HG03159 (cell line): ENCODE measurements at regions not wholly inside any gene's neighbourhood (a gene's known extent, or its start where the extent isn't known, plus 50 kb on each side); places are given as distances from the start of the nearest gene placed in this dataset.

ENCODE experiments used
- ATAC-seq: cut with Tn5 transposase; IDR thresholded peaks from one replicate; pipeline ENCODE4 v1.9.1; 2021; ENCODE audit warnings: mild to moderate bottlenecking, moderate library complexity; ENCODE audit not compliant: unreplicated experiment

DNA sequence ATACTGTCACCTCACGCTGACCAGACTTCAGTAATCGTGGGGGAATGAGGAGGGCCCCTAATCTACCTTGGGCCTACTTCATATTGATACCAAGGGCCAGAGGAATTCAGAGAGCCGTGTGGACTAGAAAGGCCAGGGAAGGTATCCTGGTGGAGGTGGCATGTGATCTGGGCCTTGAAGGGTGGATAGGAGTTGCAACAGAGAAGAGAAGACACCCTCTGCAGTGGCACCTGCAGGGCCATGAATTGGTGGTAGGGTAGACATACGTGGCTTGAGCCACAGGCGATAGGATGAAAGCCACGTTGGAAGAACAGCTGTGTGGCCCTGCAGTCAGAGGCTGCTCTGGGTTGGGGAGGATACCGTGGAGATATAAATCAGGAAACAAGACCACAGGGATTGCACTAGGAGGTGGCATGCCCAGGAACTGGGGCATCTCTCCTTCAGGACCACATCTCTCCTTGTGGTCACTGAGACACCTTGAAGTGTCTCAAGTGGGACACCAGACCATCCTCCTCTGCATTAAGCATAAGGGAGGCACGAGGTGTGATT, 141.4 kb downstream of the CYP26B1 start:
- ATAC-seq, result no peak

DNA sequence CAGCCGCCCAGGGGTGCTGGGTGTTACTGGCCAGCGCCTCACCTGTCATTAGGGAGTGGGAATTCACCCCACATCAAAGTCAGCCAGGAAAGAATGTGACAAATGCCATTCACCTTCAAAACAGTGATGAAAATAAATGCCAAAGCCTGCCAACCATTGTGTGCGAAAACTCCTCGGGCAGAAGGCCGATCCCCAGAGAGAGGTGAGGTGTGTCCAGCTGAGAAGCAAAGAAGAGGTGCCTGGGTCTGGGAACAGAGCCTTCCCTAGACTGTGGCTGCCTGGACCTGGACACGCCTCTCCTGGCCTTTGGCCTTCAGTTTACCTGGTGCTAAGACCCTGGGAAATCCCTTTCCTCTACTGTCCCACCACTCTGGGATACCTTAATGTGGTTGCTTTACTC, 142.7 kb downstream of the CYP26B1 start:
- no peak for ATAC-seq

DNA sequence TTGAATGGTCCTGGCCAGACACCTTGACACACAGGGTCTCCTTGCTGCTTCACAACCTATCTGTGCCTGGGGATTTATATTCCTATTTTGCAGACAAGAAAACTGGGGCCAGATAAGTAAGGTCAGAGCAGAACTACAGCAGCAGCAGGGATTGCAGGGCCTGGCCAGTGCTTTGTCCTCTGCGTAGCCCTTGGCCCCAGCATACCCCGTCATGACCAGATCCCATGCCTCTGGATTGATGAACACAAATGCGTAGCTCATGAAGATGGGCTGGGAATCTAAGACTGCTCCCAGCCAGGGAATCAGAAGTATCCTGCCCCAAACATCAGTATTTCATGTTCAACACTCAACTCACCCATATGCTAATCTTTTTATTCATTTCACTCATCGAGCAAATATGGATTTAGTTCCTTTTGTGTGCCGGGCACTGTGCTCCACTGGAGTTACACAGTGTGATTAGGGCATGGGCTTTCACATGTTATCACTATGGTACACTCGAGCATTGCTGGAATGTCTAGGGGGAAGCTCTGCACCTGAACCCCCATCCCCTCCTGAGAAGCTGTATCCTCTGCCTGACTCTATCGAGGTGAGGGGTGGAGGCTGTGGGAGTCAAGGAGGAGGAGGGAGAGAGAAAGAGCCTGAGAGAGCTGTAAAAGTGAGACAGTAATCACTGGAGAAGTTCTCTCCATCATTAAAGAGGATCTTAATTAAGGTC, 143.3 kb downstream of the CYP26B1 start:
- ATAC-seq, result no peak

DNA sequence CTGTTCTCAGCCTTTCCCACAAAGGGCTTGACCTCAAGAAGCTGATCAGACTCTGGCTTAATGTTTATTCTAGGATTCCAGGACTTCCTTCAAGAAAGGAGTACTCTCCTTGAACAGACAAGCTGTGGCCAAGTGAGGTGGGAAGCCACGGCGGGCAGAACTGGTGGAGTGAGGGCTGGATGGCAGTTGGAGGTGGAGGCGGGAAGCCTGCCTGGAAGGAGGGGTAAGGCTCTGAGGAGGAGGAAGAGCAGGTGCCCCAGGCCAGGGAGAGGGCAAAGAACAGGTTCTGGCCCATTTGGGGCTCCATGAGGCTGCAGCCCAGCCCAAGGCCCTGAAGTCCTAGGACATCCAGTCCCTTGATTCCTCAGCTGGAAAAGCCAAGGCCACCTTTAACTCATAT, 143.9 kb downstream of the CYP26B1 start:
- ATAC-seq, result no peak

DNA sequence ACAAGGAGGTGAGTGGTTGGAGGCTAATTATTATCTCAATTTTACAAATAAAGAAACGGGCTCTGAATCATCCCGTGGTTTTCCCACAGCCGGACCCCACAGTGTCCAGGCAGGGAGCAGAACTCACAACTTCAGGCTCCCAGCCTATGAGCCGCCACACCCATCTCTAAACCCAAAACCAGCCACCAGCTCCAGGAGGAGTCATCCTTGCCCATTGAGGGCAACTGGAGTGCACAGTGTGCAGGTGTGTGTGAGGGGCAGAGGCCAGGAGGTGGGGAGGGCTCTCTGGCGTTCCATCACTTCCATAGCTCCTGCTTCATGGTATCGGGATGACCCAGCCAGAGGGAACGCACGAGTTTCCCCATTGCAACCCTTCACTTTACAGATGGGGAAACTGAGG, 144.5 kb downstream of the CYP26B1 start:
- ATAC-seq, result no peak

DNA sequence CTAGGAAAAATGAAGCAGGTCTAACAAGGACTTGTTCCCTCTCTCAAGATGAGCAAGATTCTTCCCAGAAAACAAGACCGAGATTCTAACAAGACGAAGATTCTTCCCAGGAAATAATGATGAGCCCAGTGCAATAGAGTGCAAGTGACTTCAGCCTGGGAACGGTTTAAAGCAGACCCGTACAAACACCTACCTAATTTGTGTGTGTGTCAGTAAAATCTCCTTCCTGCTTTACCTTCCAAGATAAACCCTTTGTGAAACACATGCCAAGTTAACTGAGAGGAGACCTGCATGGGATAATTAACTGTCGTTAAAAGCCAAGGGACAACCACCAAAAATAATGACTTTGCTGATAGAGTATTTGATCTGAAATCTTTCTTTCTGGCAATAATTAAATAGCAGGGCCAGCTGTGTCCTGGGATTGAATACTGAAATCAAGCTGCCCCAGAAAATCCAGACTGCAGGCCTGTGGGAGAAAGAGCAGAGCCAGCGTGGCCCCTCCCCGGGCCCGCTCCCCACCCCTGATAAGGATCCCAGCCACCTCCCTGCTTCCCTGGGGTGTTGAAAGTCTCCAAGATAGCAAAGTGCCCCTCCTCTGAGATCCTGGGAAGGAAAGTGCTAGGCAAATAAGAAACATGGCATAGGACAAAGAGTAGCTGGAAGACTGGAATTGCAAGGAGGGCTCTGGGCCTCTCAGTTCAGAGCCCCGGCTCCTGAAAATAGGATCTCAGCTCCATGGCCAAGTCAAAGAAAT, 145.5 kb downstream of the CYP26B1 start:
- ATAC-seq, result no peak

DNA sequence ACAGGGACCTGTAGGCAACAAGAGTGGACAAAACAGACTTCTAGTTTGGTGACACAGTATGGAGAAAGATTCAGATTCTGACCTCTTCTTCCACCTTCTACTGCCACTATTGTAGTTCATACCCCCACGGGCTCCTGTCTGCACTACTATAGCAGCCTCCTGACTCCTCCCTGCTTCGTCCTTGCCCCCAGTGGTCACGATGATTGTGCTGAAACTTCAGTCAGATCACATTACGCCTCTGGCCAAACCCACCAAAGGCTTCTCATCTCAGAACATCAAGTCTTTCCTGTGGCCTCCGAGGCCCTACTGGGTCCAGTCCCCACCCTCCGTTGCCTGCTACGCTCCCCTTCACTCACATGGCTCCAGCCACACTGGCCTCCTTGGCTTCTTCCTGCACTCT, 147.6 kb downstream of the CYP26B1 start:
- no peak for ATAC-seq

DNA sequence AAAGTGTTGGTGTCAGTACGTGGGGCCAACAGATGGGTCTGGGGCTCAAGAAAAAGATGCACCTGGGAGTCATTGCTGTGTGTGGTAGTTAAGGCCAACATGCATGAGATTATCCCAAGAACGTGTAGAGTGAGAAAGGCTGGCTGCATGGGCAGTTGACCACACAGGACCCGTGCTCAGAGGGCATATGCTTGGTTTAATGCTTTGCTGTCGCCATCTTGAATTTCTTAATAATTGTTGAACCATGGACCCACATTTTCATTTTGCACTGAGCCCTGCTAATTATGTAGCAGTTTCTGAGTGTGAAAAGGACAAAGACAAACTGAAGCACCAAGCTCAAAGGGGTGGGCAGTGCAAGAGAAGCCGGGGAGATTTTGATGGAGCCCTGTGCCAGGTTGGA, 148.1 kb downstream of the CYP26B1 start:
- no peak for ATAC-seq

DNA sequence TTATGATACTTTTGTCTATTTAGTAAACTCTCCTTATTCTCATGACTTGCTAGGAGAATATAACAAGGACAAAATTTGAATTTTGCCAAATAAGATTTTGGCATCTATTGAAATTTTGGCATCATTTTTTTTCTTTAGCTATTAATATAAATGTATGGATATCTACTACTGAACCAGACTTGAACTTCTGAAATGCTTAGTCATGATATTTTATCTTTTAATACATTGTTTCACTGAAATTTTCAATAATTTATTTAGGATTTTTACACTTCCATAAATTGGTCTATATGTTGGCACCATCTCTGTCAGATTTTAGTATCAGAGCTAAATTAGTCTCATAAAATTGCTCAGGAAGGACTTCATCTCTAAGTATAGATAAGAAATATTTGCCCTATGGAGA, 149.8 kb downstream of the CYP26B1 start:
- ATAC-seq, result no peak

DNA sequence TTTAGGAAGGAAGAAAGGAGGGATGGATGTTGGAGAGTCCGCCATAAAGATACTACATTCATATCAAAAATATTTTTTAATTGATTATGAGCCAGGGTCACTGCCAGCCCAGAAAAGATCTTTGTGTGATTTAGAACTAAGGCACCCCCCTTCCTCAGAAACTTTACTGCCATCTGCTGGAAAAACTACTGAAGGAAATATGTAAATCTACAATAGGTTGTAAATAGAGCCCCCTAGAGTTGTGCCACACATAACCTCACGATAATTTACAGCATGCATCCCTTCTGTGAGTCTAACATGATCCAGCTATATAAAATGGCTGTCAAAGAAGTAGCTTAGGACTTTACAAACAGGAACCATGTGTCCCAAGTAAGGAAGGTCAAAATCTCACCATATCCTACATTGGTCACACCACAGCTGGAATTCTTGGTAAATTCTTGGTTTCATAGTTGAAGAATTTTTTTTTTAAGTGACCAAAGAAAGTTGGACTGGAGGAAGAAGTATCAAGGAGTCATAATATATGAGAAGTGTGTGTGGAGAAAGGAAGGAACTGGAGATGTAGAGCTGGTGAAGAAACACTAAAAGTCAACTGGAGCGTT, 152.5 kb downstream of the CYP26B1 start:
- no peak for ATAC-seq

DNA sequence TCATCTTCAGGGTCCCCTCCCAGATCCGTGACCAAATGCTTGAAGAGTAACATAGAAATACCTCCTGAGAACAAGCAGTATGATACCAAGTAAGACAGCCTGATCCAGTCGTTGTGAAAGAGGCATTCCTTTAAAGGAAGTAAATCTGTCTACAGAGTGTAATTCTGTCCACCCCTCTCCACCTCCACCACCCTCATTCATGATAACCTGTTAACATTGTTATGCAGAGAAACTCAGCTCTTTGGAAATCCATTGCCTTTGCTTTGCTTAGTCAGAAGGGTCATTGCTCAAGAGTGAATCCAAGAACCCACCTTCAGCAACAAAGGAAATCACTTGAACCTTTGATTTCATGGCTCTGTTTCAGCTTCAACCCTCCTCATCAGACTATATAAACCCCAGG, 155.6 kb downstream of the CYP26B1 start:
- no peak for ATAC-seq

DNA sequence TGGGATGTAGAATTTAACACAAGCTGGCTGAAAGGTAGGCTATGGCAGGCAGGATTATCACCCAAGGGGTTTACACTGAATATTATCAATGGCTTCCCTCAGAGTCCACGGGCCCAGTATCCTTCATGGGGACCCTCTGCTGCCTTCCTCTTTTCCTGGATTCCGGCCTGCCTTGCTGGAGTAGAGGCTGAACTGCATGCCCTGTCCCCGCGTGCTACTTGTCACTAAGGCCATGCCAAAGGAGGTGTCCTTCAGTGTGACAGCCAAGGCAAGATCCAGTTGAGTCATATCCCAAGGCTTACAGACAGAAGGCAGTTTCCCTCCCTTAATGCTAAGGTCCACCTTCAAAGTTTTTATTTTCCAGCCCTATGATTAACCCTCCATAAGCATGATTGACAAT, 156.3 kb downstream of the CYP26B1 start:
- ATAC-seq, result no peak

DNA sequence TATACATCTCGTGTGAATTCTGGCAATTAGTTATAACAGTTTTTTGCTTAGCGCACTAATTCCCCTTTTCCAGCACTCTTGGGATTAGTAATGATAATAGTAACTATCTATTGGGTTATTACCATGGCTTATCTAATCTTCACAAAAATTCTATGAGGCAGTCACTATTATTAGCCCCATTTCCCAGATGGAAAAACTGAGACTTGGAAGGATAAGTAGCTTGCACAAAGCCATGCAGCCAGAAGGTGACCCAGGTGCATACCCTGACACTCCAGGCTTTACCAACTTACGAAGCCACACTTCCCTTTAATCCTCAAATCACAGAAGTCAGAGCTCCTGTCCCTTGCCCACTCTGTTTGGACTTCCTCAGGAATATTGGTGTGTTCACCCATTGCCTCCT, 156.8 kb downstream of the CYP26B1 start:
- ATAC-seq, result no peak

DNA sequence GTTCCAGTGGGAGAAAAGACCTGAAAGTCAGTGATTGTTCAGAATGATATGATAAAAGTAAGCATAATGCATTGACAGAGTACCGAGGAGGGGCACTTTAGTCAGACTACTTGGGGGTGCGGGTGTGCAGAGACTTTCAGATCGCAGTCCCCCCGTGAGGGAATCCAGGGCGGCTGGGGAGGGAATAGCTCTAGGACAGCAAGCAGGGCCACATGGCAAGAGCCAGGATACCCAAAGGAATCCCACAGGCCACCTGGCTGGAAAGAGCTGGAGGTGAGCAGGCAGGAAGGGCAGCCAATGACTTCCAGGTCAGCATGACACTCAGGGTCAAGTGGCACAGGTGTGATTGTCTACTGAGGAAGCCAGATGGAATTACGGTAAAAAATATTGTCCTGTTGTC, 157.5 kb downstream of the CYP26B1 start:
- ATAC-seq, result no peak

DNA sequence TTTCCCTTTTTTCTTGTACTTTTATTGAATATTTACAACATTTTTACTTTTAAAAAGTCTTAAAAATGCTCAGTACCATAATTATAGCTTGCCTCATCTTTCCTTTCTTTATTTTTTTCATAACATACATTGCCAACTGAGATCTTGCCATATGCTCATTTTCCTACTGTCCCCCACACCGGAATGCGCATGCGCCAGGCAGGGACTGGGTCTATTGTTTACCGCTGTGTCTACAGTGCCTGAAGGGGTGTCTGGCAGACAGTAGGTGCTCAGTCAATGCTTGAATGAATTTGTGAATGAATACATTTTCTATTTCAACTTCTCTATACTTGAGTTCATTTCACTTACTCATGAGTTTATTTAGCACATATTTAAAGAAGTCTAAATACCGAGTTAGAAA, 158.0 kb downstream of the CYP26B1 start:
- ATAC-seq, result no peak

DNA sequence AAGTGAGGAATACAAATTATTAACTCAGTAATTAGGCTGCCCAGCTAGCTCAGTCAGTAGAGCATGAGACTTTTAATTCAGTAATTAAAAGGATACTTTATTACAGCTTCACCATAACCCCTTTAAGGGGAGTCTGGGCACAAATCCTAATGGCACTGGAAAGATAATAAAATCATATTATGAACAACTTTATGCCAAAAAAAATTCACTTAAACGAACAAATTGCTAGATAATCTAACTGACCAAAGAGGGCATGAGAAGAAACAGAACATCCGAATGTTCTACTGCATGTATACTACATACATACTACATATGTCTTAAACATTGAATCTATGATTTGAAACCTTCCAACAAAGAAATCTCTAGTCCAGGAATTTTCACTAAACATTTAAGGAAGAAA, 159.5 kb downstream of the CYP26B1 start:
- ATAC-seq, result no peak

DNA sequence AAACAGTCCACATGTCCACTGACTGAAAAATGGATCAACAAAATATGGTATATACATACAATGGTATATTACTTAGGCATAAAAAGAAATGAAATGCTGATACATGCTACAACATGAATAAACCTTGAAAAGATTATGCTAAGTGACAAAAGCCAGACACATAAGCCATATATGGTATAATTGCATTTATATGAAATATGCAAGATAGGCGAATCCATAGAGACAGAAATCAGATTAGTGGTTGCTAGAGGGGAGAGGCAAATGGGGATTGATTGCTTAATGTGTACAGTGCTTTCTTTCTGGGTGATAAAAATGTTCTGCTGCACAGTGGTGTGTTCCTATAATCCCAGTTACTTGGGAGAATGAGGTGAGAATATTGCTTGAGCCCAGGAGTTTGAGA, 171.0 kb downstream of the CYP26B1 start:
- no peak for ATAC-seq

DNA sequence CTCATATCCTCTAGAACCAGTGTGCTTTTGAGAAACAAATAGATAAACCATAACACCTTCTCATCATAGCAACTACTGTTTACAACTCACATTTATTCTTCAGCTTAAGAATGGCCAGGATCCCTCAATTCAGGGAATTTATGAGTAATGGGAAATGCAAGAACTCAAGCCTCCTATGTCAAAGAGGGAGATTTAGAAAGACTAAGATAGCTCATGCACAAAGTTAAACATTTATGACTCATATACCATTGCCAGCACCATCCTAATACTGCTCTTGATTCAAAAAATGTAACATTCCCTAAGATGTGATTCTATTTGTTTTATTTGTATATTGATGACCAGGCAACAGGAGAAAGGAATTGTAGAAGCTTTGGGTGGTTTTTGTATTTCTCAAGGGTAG, 172.8 kb downstream of the CYP26B1 start:
- no peak for ATAC-seq

DNA sequence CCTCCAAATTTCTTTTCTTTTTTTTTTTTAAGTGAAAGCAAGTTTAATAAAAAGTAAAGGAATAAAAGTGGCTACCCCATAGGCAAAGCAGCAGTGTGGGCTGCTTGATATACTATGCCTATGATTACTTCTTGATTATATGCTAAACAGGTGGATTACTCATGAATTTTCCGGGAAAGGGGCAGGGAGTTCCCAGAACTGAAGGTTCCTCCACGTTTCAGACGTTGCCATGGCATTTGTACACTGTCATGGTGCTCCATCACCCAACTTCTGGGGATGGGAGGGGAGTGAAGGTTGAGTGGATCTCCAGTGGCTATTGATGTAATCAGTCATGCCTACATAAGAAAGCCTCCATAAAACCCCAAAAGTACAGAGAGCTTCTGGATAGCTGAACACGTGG, 176.2 kb downstream of the CYP26B1 start:
- ATAC-seq, result no peak

DNA sequence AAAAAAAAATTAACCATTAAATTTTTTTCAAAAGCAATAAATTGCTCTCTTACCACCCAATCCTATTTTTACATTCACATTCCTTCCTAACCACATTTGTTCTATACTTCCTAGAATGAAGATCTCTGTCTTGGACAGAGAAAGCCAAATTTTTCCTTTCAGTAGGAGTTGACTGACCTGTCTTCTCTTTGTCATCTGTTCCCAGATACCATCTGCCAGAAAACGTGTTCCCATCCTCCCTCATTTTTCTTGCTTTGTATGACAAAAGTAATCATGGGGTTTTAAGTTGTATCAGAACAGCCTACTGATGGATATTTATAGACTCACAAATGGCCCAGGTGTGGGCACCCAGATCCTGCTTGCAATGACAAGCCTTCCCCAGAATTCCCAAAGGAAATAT, 182.1 kb downstream of the CYP26B1 start:
- no peak for ATAC-seq

DNA sequence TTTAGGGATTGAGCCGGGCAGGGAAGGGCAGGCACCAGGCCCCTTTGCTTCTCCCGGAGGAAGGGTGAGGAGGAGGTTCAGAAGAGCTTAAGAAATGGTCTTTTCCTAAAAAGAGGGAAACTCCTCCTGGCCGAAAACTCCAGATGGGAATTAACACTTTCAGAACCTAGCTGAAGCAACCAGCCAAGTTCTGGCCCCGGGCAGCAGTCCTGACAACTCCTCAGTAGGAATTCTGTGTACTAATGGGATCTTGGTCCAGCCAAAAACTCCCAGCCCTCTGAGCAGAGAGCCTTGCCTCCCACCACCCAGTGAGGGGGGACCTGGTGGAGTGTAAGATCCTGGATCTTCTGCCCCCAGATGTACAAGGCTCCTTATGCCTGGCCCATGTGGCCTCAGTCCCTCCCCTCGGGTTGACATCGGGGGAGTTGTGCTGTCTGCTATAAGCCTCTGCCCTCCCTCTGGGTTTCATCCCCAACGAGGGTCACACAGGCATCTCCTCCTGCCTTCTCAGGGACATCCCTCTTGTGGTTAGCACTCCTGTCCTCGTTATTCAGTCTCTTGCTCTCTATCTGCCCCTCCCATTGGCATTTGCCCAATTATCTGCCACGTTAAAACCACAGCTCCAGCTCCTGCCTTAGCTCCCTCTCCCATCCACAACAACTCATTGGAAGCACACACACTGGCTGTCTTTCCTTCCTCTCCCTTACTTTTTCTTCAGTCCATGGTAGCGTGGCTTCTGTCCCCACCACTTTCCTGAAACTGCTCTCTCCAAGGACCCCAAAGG, 184.6 kb downstream of the CYP26B1 start:
- ATAC-seq, result no peak
